NCI-H128 (cell line): ENCODE measurements at regions not wholly inside any gene's neighbourhood (a gene's known extent, or its start where the extent isn't known, plus 50 kb on each side); places are given as distances from the start of the nearest gene placed in this dataset.

Experiments used
- DNase-seq: peaks from one replicate; lab custom pipeline; 2025; ENCODE audit not compliant: unreplicated experiment; lab: John Stamatoyannopoulos, UW

GRCh38 chr1:43065616-43066399, 106.3 kb downstream of the EBNA1BP2 start:
- no peak for DNase-seq

GRCh38 chr1:43065191-43065590, 106.5 kb upstream of the SLC2A1 start:
- no peak for DNase-seq

GRCh38 chr1:43063394-43064219, 104.9 kb upstream of the SLC2A1 start:
- no peak for DNase-seq

- DNase-seq, result no peak
These were observed 103.9 kb upstream of the SLC2A1 start for GRCh38 chr1:43062527-43063095.

- DNase-seq, result no peak
These were observed 103.1 kb upstream of the SLC2A1 start for GRCh38 chr1:43061757-43062156.

GRCh38 chr1:43059640-43060574, 101.2 kb upstream of the SLC2A1 start:
- no peak for DNase-seq

- DNase-seq, result no peak
These were observed 100.1 kb upstream of the SLC2A1 start for GRCh38 chr1:43058545-43059360.

- no peak for DNase-seq
These were observed 99.4 kb upstream of the SLC2A1 start for GRCh38 chr1:43058056-43058455.

GRCh38 chr1:43057567-43057966, 98.9 kb upstream of the SLC2A1 start:
- DNase-seq, result no peak

GRCh38 chr1:43056981-43057391, 98.3 kb upstream of the SLC2A1 start:
- DNase-seq, result no peak

- no peak for DNase-seq
These were observed 97.8 kb upstream of the SLC2A1 start for GRCh38 chr1:43056460-43056859.

GRCh38 chr1:43054961-43055360, 96.3 kb upstream of the SLC2A1 start:
- no peak for DNase-seq

- no peak for DNase-seq
These were observed 94.2 kb upstream of the SLC2A1 start for GRCh38 chr1:43052786-43053439.

GRCh38 chr1:43052322-43052721, 93.7 kb upstream of the SLC2A1 start:
- DNase-seq, result no peak

- no peak for DNase-seq
These were observed 90.8 kb upstream of the SLC2A1 start for GRCh38 chr1:43049481-43049880.

GRCh38 chr1:43048601-43049011, 89.9 kb upstream of the SLC2A1 start:
- no peak for DNase-seq

- no peak for DNase-seq
These were observed 88.5 kb upstream of the SLC2A1 start for GRCh38 chr1:43047135-43047534.

- DNase-seq, result no peak
These were observed 86.1 kb upstream of the SLC2A1 start for GRCh38 chr1:43044572-43045361.

GRCh38 chr1:43043695-43044094, 85.0 kb upstream of the SLC2A1 start:
- no peak for DNase-seq
